ACHN (cell line): ENCODE measurements at regions not wholly inside any gene's neighbourhood (a gene's known extent, or its start where the extent isn't known, plus 50 kb on each side); places are given as distances from the start of the nearest gene placed in this dataset.

Source experiments
- DNase-seq: peaks from one replicate; pipeline ENCODE4 v3.0.0-alpha.2; 2015
- in situ Hi-C: cut with HindIII; loops from 2 replicates; pipeline ENCODE4 v1.10.0; 2017; ENCODE audit warnings: low sequenced_read_pairs, low pct_ligation_motif_present, low pct_unique_long_range_greater_than_20kb

DNA sequence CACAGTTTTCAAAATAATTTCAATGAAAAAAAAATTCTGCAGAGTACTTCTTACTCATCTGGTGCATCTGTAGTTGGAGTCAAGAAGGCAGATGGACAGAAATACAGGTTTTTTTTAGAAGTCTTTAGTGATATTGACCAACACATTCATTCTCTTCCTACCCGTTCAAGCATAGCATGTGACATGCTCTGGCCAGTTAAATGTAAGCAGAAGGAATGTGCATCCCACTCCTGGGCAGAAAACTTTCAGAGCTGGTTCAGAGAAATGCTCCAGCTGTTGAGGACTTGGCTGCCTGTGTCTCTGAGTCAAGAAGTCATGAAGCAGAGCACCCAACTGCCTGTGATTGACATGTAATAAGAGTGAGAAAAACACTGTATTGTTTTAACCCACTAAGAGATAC lies 665.3 kb upstream of the IGFBP3 start:
- DNase-seq: no peak
- in situ Hi-C loops: no loop called here

DNA sequence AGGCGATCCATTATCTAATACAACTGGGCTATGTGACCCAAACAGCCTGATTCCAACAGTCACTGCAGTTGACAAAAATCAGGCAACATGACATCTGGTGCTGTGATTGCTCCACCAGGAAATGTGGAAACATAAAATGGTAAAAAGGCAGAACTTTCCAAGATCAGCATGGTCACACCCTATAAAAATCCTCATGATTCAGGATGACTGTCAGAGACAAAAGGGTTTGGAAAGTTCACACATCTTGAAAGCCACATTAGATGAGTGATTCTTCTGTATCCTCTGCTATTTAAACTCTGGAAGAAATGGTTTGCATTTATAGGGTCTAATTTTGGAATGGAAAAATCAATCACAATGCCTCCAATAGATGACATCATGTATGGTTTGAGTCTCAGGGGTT lies 662.6 kb upstream of the IGFBP3 start:
- in situ Hi-C loops: no loop called here
- no peak for DNase-seq

DNA sequence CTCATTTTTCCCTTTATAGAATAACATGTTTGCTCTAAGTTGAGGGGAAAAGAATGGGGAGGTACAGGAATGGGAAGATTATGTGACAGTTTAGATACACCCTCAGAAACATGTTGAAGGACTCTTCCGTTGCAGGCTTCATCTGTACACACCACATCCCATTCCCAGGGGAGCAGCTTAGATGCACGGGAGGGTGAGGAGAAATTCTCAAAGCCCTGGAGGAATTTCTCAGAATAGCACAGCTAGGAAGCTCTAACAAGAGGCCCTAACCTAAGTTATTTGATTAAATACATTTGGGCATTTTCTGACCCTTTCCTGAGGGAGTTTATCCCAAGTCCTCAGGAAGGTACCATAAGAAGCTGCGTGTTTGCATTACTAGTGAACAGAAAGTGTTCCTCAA lies 660.2 kb upstream of the IGFBP3 start:
- DNase-seq: no peak
- in situ Hi-C loops: no loop called here

DNA sequence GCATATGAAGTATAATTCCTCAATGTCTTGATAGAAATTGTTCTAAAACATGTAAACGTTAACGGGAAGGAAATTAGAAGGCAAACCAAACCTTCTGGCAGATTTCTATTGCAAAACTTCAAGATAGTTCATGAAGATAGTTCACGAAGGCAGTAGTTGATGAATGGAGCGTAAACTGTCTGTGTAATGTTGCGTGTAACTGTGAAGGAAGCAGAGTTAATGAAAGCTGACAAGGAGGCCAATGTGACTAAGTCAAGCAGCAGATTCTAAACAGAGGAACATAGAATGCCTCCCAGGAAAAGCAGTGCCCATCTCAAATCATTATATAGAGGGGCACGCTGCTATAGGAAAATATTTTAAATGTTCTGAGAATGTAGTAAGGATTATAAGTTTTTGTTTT lies 659.7 kb upstream of the IGFBP3 start:
- in situ Hi-C loops: no loop called here
- no peak for DNase-seq

DNA sequence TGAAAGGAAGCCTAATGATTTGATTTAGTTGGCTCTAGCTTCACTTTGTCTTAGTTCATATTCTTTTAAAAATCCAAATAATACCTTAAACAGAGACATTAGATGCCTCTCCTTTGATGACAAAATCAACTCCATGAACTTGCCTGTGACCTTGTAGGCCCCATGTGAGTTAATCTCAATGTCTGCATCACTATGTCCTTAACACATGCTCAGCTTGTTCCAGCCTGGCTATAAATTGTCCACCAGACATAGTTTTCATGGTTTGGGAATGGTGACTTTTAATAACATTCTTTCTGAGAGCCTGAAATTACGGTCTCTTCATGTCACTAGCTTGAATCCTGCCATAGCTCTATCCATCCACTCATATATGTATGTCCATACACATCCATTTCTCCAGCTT lies 656.3 kb upstream of the IGFBP3 start:
- in situ Hi-C loops: no loop called here
- no peak for DNase-seq

DNA sequence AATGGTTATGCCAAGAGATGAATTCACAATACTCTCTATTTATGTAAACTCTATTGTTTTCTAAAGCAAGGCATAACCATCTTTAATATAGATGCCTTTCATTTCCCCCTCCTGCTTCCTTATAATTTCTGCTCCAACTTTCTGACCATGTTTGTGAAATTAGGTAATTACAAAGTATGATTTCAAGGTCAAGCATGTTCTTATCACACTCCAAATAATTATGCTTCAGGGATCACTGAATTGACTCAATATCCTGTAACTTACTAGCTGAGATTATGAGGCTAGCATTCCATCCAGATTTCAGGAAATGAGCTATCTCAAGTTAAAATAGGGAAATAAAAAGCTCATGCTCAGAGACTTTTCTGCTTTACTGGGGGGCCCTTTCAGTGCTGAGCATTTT lies 655.9 kb upstream of the IGFBP3 start:
- in situ Hi-C loops: no loop called here
- DNase-seq: no peak

DNA sequence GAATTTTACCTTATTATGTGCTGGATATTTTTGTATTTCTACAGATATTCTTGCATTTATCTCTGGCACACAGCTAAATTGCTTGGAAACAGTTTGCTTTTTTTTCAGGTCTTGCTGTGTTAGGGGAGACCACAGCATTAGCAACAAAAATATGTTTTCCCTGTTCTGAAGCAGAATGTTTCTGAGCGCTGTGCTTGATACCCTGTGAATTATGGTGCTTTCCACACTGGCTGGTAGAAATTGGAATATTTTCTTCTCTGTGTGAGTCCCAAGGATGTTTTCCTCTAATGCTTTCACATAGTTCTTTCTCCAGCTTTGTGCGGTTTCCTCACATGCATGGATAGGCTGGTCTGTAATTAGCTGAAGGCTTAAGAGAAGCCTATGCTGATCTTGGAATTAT lies 651.6 kb upstream of the IGFBP3 start:
- no peak for DNase-seq
- in situ Hi-C loops: no loop called here

DNA sequence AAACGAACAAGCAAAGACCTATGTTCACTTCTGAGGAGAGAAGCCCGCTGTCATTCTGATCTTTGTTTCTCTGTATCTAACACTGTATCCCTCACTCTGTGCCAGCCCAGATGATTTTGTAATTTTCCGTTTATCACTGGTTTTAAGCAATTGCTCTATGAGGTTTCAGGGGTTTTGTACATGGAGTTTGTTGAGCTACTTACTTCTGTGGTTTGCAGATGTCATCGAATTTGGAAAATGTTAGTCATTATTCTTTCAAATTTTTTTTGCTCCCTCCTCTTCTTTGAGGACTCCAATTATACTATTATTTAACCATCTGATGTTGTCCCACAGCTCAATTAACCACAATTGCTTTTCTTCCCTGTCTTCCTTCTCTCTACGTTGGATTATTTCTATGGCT lies 650.9 kb upstream of the IGFBP3 start:
- in situ Hi-C loops: no loop called here
- DNase-seq: no peak

DNA sequence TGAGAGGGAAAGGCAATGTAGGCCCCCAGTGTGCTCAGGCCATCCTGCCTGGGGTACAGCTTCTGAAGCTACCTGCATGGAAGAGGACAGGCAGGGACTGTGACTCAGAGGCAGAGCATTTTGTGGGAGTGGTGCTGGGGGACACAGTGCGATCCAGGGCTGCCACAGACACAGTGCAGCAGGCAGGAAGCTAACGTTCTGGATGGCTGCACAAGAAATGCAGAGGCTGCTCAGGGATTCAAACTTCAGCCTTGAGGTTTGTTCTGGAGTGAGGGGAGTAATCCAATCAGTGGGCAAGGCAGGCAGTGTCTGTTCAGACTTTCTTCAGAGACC lies 648.0 kb upstream of the IGFBP3 start:
- in situ Hi-C loops: no loop called here
- peak; percentile 85 for DNase-seq

DNA sequence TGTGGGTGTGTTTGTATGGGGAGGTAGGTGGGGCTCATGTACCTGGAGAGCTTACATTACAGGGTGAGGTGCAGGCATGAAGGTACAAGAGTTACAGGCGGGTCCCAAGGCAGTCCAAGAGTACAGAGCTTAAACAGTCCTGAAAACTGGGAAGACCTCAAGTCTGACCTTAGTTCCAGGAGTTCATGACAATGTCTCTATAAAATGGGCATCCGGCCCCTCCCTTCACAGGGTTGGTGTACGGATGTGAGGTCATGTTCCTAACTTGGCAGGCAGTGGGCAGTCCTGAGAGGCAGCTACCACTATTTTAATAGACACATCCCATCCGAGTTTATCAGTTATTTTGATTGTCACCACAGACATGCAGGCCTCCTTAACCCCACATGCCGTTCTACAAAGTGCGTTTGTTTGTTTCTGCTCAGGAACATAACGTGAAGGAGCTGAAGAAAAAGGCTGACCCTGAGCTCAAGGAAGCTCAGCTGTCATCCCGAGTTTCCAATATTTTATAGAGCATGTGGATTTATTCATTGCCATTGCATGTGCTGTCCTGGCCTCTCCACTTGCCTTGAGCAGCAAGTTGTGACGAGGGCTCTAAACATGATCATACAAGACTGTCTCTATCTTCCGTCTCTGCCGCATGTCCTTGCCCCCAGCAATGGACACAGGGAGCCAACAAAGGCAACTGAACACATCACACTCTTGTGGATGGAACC lies 647.5 kb upstream of the IGFBP3 start:
- in situ Hi-C loops: no loop called here
- peak; percentile 12 for DNase-seq

DNA sequence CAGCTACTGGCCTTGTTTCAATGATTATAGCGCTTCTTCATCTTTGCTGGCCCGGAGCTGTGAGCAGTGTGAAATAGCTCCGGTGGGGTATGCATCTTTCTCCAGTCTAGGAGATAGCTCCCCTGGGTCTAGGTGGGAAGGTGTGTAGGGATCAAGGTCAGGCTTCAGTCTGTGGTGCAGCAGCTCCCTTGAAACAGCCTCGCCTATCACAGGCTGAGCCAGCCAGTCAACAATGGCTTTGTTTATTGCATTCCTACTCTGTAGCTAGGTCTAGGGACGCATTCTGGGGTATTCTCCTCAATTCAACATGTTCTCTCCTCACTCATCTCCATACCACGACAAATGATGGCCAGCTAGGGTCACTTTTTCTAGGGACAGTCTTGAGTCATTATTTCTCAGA lies 646.8 kb upstream of the IGFBP3 start:
- in situ Hi-C loops: no loop called here
- no peak for DNase-seq

DNA sequence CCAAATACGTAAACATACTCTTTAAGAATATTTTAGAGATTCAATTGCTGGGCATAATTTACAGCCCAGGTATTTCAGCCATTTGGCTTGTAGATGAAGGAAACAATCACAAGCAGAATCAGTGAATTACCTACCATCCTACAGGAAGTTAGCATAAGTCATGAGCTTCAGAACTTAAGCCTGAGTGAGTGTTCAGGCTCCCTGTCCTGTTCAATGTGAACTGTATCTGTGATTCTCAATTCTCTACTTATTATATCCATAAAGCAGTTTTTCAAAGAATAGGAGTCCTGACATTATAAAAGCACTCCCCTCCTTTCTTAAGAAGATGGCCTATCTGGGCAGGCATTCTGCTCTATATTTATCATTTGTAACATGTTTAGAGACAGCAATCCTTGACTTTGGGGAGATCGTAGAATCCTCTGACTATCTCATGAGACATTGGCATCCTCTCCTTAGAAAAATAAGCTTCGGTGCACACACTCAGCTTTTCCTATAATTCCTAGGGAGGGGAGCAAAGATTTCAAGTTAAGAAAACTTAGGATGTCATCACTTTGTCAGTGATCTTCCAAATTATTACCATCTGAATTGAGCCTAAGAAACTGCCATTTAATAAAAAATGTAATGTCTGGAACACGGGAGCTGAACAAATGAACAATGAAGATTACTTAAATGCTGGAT lies 645.2 kb upstream of the IGFBP3 start:
- in situ Hi-C loops: no loop called here
- DNase-seq: no peak

DNA sequence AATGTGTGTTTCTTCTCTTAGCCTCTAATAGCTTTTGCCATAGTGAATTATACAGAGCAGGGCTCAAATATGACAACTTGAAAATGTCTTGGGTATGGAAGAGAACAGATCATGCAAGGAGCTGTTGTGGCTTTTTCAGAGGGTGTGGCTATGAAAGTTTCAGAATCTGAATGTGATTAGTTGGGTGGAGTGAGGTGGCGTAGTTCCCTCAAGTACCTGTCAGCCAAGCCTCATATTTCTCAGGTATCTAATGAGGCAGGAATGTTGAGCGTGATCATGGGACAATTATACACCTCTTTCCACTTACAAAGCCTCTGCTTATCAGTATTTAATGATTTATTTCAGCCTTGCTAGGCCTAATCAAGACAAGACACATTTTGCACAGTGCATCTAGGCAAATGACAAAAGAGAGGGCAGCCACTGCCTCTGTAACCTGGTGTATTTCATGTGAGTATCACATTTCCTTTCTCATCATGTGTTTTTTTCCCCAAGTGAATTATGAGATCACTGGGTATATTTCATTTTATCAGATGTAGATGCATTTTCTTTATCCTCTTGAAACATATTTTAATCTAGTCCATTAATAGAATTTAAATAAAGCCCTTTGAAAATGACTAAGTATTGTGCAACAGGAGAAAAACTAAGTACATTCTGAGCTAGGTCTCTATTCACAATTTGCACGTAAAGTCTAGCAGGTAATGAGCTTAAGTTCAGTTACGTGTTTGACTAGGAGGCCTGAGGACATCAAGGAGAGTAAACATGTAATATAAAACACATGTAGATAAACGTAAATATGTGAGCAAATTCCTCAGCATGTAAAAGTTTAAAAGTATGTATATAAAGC lies 644.4 kb upstream of the IGFBP3 start:
- in situ Hi-C loops: no loop called here

DNA sequence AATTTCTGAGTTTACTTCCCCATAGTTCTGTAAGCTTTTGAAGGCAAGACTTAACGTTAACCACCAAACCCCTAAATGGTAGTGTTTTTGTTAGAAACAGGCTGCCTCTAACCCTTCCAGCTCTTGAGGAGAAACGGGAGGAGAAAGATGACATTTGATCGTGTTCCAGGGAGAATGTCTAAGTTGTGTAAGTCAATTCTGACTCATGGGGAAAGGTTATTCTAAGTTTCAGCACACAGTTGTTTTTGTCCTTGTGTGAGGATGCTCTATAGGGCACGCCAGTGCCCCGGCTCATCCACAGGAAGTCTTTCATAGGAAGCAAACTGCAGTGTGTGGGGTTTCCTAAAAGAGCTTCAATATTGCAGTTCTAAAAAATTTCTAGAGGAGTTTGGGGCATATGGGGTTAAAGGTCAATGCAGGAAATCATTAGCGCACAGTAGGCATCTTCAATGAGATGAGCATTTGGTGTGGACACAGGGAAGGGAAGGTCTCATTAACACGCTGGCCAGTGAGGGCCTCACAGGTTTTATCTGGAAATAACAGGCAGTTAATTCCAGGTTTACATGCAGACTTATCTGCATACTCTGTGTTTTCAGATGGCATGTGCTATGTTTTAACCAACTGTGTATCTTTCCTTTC lies 638.2 kb upstream of the IGFBP3 start:
- DNase-seq: no peak
- in situ Hi-C loops: no loop called here

More for the DNA sequence above, 644.4 kb upstream of the IGFBP3 start:
- no peak for DNase-seq

DNA sequence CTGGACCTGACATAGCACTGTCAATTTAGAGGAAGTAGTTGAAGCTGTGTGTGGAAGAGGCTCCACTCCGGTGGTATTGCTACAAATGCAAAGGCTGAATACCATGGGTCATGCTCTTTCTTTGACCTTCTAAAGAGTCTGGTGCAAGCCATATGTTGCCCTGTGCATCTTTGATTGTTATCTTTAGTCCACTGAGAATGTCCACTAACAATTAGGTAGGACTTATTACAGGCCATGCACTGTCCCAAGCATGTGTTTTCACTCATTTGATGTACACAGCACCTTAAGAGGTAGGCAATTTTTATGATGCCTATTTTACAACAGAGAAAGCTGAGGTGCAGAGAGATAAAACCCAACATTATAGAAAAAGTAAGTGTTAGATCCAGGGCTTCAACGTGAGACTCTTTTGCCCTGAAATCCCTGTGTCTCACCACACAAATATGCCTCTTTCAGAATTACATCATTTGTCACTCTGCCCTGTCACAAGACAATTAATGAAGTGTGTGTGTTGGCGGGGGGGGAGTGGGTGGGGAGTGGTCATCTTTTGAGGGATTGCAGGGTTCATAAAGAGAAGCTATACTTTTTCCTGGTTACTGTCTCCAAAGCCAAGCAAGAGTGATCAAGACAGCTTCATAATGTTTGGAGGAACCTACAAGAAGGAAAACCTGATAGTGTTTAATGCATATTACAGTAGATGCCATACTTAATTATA lies 637.6 kb upstream of the IGFBP3 start:
- DNase-seq: no peak
- in situ Hi-C loops: no loop called here

DNA sequence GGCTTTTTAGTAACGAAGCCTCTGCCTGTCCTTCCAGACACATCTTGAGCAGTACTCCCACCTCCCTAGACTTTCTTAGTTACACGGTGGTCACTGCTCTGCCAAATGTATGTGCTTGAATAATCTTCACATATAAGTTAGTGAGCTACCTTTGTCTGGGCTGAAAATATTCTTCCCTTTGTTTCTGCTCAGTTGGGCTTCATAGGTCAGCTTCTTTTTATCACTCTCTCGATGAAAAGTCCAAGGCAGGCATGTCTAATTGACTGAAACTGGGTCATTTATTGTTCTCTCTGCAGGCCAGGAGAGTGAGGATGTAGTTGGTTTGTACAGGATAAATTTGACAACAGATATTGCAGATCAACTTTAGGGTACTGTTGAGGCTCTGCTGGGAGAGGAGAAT lies 636.7 kb upstream of the IGFBP3 start:
- in situ Hi-C loops: no loop called here
- DNase-seq: no peak

DNA sequence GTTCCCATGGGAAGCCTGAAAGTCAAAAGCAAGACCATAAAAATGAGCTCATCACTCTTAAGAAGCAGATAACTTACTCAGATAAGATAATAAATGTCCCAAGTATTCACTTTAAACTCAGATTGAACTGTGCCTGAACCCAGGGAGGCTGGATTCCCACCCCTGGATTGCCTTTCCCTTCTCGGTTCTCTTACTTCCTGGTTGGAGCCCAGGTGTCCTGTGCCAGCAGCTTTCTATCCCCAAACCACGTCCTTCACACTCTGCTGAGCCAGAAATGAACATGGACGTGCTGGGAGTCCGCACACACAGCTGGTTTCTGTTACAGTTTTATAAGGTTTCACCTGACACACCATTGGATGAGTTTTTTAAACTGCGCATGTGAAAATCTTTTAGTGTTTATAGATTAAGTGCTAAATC lies 636.2 kb upstream of the IGFBP3 start:
- in situ Hi-C loops: no loop called here
- DNase-seq: peak; percentile 36

DNA sequence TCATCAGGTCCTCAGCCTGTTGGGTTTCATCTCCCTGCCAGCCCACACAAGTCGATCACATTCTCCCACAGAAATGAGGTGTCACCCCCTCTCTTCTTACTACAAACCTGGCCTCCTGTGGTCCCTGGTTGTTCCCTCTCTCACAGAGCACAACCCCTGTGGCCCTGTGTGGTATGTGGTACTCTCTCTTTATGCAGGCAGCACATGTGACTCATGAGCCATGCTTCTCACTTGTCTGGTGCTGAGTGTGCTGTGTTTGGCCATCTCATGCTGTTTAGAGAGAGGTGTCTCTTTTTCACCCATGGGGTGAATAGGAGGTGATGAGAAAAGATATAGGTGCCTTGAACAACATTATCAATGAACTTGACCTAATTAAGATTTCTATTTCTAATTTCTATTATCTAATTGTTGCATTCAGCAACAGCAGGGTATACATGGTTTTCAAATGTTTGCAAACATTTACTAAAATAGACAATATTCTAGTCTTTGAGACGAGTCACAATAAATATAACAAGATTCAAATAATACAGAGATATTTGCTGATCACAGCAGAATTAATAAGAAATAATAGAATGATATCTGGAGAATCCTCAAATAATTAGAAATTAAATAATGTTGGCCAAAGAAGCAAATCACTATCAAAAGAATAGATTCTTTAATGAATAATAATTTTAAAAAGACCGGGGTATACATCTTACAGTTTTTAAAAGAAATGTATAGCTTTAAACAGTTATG lies 633.8 kb upstream of the IGFBP3 start:
- DNase-seq: peak; percentile 29
- in situ Hi-C loops: no loop called here
